ENCODE measurements at regions not wholly inside any gene's neighbourhood (a gene's known extent, or its start where the extent isn't known, plus 50 kb on each side); places are given as distances from the start of the nearest gene placed in this dataset.

DNA sequence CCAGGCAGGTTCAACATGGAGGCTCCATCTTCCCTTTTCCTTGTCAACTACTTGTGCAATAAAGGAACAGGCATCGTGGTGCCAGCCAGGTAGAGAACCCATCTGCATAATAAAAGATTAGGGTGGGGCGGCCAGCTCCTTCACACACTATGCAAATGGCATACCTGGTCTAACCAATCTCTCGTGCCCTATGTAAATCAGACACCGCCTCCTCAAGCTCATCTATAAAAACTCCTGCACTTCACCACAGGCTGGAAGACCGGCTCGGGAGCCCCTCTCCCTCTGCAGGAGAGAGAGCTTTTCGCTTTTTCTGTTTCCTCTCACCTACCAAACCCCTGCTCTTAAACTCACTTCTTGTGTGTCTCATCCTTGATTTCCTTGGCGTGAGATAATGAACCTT is 244.3 kb upstream of the PUM3 start:
- ATAC-seq = no peak

DNA sequence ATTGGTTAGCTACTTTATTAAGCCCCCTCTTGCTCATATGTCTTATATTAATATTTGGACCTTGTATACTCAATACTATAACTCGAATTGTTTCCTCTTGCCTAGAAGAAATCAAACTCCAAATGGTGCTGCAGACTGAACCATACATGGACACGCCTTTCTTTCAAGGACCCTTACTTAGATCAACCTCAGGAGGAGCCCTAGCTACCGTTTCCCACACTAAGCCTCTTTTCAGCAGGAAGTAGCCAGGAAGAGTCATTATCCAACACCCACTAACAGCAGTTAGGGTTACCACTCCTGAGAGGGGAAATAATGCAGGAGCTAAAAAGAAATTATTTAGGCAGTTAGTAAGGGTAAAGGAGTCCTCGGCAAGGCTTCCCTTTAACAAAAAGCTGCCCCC is 243.8 kb upstream of the PUM3 start:
- Mint-ChIP-seq H3K4me3 (no peak overlapping the region), H3K9me3 (no peaks in the 10 kb centered on the region), H3K27ac (no peak overlapping the region)

More for the DNA sequence above, 244.3 kb upstream of the PUM3 start:
- H3K4me1 Mint-ChIP-seq (ENCODE audit: low read depth in 2 of 2) = no peaks in the 10 kb centered on the region
- no peaks in the 10 kb centered on the region for H3K27me3 Mint-ChIP-seq
- no peak for DNase-seq (ENCODE audit: low spot score)
- no peak overlapping the region for H3K4me3 Mint-ChIP-seq
- H3K27ac Mint-ChIP-seq = no peak overlapping the region
- H3K9me3 Mint-ChIP-seq = no peaks in the 10 kb centered on the region
- H3K36me3 Mint-ChIP-seq = no peaks in the 10 kb centered on the region

GRCh38 chr9:3080951-3081350 is 237.1 kb upstream of the PUM3 start:
- H3K27ac Mint-ChIP-seq = no peak overlapping the region
- no peak for DNase-seq (ENCODE audit: low spot score)
- no peaks in the 10 kb centered on the region for H3K27me3 Mint-ChIP-seq
- no peak for ATAC-seq
- no peaks in the 10 kb centered on the region for H3K36me3 Mint-ChIP-seq
- H3K9me3 Mint-ChIP-seq = peaks cover 5% of the 10 kb centered on the region
- no peaks in the 10 kb centered on the region for H3K4me1 Mint-ChIP-seq (ENCODE audit: low read depth in 2 of 2)
- no peak overlapping the region for H3K4me3 Mint-ChIP-seq

More for the DNA sequence above, 243.8 kb upstream of the PUM3 start:
- no peak for ATAC-seq
- Mint-ChIP-seq H3K4me1 (ENCODE audit: low read depth in 2 of 2) (no peaks in the 10 kb centered on the region), H3K27me3 (no peaks in the 10 kb centered on the region), H3K36me3 (no peaks in the 10 kb centered on the region)
- DNase-seq (ENCODE audit: low spot score) = no peak

DNA sequence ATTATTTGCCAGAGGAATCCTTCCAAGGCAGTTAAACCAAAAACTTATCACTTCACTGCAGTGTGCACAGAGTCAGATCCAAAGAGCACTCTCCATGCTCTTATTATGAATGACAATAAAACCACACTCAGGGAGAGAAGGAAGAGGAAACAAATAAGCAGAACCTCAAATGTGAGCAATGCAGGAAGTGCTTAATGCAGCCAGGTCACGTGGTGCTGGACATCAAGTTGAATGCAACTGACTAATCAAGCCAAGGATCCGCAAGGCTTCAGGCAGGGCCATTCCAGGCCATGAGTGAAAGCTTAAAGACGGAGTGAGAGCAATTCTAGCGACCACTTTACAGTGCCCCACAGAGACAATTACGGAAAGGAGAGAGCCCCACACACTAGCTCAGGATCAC is 230.4 kb upstream of the PUM3 start:
- H3K27me3 Mint-ChIP-seq = peaks cover 2 to 8% of the 10 kb centered on the region in 2 donors
- H3K27ac Mint-ChIP-seq = no peak overlapping the region
- H3K36me3 Mint-ChIP-seq = no peaks in the 10 kb centered on the region
- no peak for ATAC-seq
- H3K4me1 Mint-ChIP-seq (ENCODE audit: low read depth in 2 of 2) = no peaks in the 10 kb centered on the region
- peaks cover 4% of the 10 kb centered on the region for H3K9me3 Mint-ChIP-seq
- no peak for DNase-seq (ENCODE audit: low spot score)
- no peak overlapping the region for H3K4me3 Mint-ChIP-seq

DNA sequence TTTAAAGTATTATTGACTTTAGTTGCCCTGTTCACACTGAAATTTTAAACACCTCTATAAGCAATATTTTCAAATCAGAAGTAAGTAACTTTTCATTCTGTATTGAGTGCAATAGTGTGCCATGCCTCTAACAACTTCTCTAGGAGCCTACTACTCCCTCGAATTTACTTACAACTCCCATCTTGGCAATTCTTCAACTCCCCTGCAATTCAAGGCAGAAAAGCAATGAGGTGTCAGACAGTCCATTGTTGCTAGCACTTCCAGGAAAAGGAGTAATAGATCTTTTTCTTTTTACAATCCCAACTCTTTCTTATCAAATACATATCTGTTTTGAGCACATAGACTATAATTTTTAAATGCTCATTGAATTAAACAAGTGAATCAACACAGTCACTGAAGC is 222.7 kb upstream of the PUM3 start:
- H3K9me3 Mint-ChIP-seq = no peaks in the 10 kb centered on the region

DNA sequence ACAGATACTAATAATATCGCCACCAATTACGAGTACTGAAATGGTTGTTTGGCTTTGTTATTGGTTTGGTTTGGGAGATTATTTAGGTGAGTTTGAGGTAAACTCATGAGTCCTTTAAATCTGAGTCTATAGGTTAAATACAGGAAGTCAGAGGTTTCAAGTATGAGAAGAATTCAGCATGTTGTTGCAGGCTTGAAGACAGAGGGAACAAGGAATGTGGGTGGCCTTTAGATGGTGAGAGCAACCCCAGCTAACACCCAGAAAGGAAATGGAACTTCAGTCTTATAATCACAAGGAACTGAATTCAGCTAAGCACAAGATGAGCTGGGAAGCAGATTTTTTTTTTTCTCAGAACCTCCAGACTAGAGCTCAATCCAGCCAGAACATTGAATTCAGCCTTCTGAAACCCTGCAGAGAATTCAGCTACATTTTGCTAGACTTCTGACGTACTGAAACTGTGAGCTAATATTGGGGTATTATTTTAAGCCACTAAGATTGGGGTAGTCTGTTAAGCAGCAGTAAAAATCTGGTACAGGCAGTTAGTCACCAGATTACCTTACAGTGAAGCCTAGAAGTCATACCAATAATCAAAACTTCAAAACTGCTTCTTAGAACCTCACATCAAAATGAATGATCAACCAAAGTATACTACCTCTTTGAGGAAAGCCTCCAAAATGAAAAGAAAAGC is 216.0 kb upstream of the PUM3 start:
- Mint-ChIP-seq H3K4me1 (ENCODE audit: low read depth in 2 of 2) (no peaks in the 10 kb centered on the region), H3K27me3 (peaks cover 0 to 18% of the 10 kb centered on the region in 2 donors), H3K36me3 (no peaks in the 10 kb centered on the region), H3K4me3 (no peak overlapping the region), H3K27ac (no peak overlapping the region), H3K9me3 (no peaks in the 10 kb centered on the region)
- no peak for ATAC-seq
- DNase-seq (ENCODE audit: low spot score) = no peak

More for the DNA sequence above, 222.7 kb upstream of the PUM3 start:
- no peak for ATAC-seq
- H3K4me3 Mint-ChIP-seq = no peak overlapping the region
- peaks cover 6 to 25% of the 10 kb centered on the region in 2 donors for H3K27me3 Mint-ChIP-seq
- no peak for DNase-seq (ENCODE audit: low spot score)
- H3K4me1 Mint-ChIP-seq (ENCODE audit: low read depth in 2 of 2) = no peaks in the 10 kb centered on the region
- H3K27ac Mint-ChIP-seq = no peak overlapping the region
- H3K36me3 Mint-ChIP-seq = no peaks in the 10 kb centered on the region

DNA sequence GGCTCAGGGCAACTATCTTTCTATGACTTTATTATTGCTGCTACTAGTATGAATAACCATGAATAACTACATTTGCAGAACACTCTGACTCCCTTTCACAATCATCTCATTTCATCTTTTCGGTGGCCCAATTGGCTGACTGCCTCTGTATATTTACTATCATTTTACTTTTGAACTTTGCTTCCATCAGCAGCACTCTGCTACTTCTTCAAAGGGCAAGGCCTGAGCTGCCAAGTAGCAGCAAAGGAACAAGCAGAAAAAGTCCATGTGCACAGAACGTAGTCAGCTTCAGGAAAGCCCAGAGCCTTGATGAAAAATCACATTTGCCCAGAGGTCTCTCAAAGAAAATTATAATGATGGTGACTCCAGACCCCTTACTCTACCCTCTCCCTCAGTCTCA is 214.5 kb upstream of the PUM3 start:
- Mint-ChIP-seq H3K9me3 (no peaks in the 10 kb centered on the region), H3K4me1 (ENCODE audit: low read depth in 2 of 2) (no peaks in the 10 kb centered on the region), H3K36me3 (no peaks in the 10 kb centered on the region), H3K4me3 (no peak overlapping the region), H3K27me3 (peaks cover 0 to 18% of the 10 kb centered on the region in 2 donors), H3K27ac (no peak overlapping the region)
- DNase-seq (ENCODE audit: low spot score) (no peak), ATAC-seq (no peak)

DNA sequence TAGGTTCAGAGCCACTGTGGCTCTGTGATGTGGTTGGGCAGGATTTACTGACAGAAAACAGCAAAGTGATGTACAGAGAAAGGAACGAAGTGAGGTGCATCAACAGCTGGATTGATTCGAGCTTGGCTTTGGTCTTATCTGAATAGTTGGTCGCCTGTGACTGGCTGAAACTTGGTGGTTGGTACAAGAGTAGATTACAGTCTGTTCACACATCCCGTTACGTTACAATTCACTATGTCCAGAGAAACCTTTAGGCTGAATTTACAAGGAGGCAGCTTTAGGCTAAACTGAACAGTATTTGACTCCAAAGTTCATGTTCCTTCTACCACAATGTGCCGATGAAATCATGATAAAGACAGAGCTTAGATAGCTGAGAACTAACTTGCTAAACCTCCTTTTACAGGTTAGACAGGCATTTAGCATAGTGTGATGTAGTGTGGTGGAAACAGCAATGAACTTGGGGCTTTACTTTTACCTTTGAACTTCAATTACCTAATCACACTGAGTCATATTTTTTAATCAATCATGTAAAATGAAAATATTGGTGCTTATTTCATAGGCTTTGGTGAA is 210.2 kb upstream of the PUM3 start:
- H3K9me3 Mint-ChIP-seq = no peaks in the 10 kb centered on the region
- ATAC-seq = no peak

GRCh38 chr9:3049636-3050035 is 205.7 kb upstream of the PUM3 start:
- no peaks in the 10 kb centered on the region for H3K4me1 Mint-ChIP-seq (ENCODE audit: low read depth in 2 of 2)
- H3K9me3 Mint-ChIP-seq = no peaks in the 10 kb centered on the region
- DNase-seq (ENCODE audit: low spot score) = no peak
- no peak overlapping the region for H3K4me3 Mint-ChIP-seq
- H3K27ac Mint-ChIP-seq = no peak overlapping the region
- no peak for ATAC-seq
- H3K36me3 Mint-ChIP-seq = no peaks in the 10 kb centered on the region
- H3K27me3 Mint-ChIP-seq = peaks cover 0 to 11% of the 10 kb centered on the region in 2 donors

More for the DNA sequence above, 210.2 kb upstream of the PUM3 start:
- no peak overlapping the region for H3K27ac Mint-ChIP-seq
- no peak overlapping the region for H3K4me3 Mint-ChIP-seq
- DNase-seq (ENCODE audit: low spot score) = no peak
- H3K27me3 Mint-ChIP-seq = peaks cover 0 to under 1% of the 10 kb centered on the region in 2 donors
- H3K36me3 Mint-ChIP-seq = no peaks in the 10 kb centered on the region
- no peaks in the 10 kb centered on the region for H3K4me1 Mint-ChIP-seq (ENCODE audit: low read depth in 2 of 2)

DNA sequence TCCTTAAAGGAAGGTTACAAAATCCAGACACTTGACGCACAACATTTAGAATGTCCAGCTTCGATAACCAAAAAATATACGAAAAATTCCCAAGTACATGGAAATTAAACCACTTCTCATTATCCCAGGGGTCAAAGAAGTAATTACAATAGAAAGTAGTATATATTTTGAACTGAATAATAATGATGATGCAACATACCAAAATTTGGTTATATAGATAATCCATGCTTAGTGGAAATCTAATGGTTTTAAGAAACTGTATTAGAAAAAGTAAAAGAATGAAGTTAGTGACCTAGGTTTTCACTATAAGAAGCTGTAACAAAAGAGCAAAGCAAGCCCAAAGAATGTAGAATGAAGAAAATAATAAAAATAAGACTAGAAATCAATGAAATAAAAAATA is 204.0 kb upstream of the PUM3 start:
- Mint-ChIP-seq H3K4me1 (ENCODE audit: low read depth in 2 of 2) (no peaks in the 10 kb centered on the region), H3K36me3 (no peaks in the 10 kb centered on the region), H3K4me3 (no peak overlapping the region), H3K27me3 (peaks cover 0 to 11% of the 10 kb centered on the region in 2 donors), H3K9me3 (no peaks in the 10 kb centered on the region), H3K27ac (no peak overlapping the region)
- DNase-seq (ENCODE audit: low spot score) (no peak), ATAC-seq (no peak)

- Mint-ChIP-seq H3K4me1 (ENCODE audit: low read depth in 2 of 2) (no peaks in the 10 kb centered on the region), H3K27me3 (peaks cover 3 to 11% of the 10 kb centered on the region in 2 donors), H3K9me3 (no peaks in the 10 kb centered on the region), H3K36me3 (no peaks in the 10 kb centered on the region), H3K27ac (no peak overlapping the region), H3K4me3 (no peak overlapping the region)
- no peak for ATAC-seq
- DNase-seq (ENCODE audit: low spot score) = no peak
These were observed 201.3 kb upstream of the PUM3 start for GRCh38 chr9:3045153-3045552.

- Mint-ChIP-seq H3K27ac (no peak overlapping the region), H3K4me3 (no peak overlapping the region), H3K36me3 (no peaks in the 10 kb centered on the region), H3K27me3 (peaks cover 3 to 11% of the 10 kb centered on the region in 2 donors), H3K9me3 (no peaks in the 10 kb centered on the region), H3K4me1 (ENCODE audit: low read depth in 2 of 2) (no peaks in the 10 kb centered on the region)
- DNase-seq (ENCODE audit: low spot score) (no peak), ATAC-seq (no peak)
These were observed 199.5 kb upstream of the PUM3 start for GRCh38 chr9:3043369-3043768.

DNA sequence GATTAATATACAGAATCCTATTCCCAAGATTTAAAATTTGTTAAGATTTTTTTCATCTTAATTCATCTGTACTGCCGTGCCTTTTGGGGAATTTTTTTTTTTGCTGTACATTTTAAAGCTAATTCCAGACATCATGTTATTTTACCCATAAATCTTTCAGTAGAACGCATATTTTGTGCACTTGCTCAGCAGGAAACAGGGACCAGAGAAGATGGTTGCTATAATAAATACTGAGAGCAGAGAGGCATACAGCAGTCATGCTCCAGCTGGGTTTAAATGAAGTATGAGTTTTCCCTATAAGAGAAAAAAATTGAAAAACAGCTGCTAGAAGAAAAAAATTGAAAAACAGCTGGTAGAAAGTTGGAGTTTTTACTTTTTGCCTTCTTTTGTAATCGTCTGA is 196.9 kb upstream of the PUM3 start:
- Mint-ChIP-seq H3K27ac (no peak overlapping the region), H3K4me1 (ENCODE audit: low read depth in 2 of 2) (no peaks in the 10 kb centered on the region), H3K4me3 (no peak overlapping the region), H3K27me3 (peaks cover 0 to 3% of the 10 kb centered on the region in 2 donors), H3K36me3 (no peaks in the 10 kb centered on the region), H3K9me3 (no peaks in the 10 kb centered on the region)
- DNase-seq (ENCODE audit: low spot score) (no peak), ATAC-seq (no peak)

DNA sequence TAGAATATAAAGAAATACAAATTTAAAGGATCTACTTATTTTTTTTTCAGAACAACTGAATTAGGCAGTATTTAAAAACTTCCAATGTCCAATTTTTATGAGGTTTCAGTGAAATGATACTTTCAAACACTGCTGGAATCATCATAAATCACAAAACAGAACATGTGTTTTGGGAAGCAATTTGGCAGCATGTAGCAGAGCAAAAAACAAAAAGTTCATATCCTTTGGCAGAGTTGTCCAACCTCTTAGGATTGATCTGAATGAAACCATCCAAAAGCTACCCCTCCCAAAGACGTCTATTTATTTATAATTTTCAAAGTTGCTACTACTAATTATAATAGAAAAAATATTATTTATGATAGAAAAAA is 192.4 kb upstream of the PUM3 start:
- ATAC-seq = no peak
- Mint-ChIP-seq H3K9me3 (no peaks in the 10 kb centered on the region), H3K4me1 (ENCODE audit: low read depth in 2 of 2) (no peaks in the 10 kb centered on the region), H3K4me3 (no peak overlapping the region), H3K27me3 (peaks cover 0 to 3% of the 10 kb centered on the region in 2 donors), H3K36me3 (no peaks in the 10 kb centered on the region), H3K27ac (no peak overlapping the region)
- DNase-seq (ENCODE audit: low spot score) = no peak
